Activated CD4-positive, alpha-beta T cell treated with anti-CD3 and anti-CD28 coated beads for 1 hour (primary cell): ENCODE measurements at regions not wholly inside any gene's neighbourhood (a gene's known extent, or its start where the extent isn't known, plus 50 kb on each side); places are given as distances from the start of the nearest gene placed in this dataset.

Experiments used
- DNase-seq: peaks from one replicate; pipeline ENCODE4 v3.0.0-alpha.2; 2020

DNA sequence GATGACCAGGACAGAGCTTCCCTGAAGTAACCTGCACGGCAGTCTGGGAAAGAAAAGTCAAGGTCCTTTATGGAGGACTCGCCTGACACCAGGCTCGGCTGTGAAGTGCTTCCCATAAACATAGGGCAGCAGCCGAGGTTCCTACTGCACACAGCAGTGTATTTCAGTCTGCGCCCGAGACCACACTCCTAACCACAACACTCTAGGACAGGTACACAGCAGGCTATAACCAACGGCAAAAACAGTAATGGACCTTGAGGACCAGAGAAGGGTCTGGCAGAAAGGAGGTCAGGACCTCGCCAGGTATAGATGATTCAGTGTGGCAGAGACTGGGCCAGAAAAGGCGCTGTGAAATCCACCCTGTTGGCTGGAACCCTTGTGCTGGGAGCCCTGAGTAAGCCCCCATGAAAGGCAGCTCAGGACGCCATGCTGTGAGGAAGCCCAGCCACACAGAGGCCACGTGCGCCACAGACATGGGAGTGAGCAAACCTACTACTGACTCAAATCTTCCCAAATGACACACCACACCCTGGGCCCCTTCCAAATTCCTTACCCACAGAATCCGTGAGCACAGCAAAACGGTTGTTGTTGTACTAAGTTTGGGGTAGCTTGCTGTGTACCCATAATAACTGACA is 129.6 kb upstream of the CST7 start:
- DNase-seq, result no peak

- no peak for DNase-seq
These were observed 128.7 kb upstream of the CST7 start for GRCh38 chr20:24820345-24820744.

DNA sequence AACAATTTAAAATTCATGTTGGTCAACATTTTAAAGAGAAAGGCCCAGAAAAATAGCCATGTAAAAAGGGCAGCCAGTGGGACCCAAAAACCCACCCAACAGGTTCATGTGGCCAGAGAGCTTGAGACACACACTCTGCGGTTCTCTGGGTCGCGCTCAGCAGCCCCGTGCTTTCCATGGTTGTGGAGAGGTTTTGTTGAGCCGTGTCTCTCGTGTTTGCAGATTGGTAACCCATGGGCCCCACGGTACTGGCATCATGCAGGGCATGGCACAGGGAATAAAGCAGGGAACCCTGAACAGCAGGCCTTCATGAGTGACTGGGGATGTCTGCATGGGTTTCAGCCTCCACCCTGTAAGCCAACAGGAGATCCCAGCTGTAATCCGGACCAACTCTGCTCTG is 127.7 kb upstream of the CST7 start:
- DNase-seq, result no peak

DNA sequence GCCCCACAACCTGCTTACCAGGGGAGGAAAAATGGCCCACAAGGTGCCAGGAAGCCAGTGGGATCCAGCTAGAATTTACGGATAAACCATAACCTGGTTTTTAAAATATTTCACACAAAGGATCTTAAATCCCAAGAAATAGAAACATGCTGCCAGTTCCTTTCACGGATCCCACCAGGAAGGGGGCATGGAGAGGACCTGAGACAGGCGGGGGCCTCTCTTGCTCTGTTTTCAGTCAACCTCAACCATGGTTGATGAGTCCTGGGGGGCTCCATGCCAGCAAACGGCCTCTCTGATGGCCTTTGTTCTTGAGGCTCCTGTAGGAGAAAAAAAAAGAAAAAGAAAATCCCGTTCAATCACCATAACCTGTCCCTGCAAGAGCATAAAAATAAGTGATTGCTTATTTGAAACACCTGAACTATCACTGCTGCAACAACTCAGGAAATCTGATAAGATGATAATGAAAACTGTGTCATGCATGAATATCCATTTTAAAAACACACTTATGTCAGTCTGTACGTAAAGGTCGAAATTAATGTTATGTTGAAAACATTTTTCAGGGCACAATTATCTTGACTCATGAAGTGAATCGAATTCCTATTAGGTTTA is 125.8 kb upstream of the CST7 start:
- DNase-seq, result no peak

DNA sequence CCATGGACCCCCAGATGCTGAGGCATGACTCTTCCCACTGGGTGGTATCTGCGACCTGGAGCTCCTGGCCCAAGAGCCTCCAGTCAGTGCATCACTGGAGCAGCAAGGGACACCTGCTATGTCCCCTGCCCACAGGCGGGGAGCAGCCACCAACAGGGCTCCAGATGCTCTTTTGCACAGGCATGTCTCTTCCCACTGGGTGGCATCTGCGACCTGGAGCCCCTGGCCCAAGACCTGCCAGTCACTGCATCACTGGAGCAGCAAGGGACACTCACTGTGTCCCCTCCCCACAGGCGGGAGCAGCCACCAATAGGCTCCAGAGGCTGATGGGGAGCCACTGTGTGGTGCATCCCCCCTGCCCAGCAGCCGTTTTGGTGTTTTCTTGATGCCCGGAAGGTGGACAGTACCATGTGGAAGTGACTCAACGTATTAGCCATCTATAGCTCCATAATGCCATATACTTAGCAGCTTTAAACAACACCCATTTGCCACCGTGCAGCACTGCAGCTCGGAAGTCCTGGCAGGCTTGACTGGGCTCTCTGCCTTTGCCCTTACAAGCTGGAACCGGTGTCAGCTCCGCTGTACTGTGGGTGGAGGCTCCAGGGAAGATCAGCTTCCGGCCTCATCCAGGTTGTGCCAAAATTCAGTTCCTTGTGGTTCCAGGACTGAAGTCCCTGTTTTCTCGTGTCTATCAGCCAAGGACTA is 124.9 kb upstream of the CST7 start:
- no peak for DNase-seq

- DNase-seq, result no peak
These were observed 123.5 kb upstream of the CST7 start for GRCh38 chr20:24825591-24825990.

DNA sequence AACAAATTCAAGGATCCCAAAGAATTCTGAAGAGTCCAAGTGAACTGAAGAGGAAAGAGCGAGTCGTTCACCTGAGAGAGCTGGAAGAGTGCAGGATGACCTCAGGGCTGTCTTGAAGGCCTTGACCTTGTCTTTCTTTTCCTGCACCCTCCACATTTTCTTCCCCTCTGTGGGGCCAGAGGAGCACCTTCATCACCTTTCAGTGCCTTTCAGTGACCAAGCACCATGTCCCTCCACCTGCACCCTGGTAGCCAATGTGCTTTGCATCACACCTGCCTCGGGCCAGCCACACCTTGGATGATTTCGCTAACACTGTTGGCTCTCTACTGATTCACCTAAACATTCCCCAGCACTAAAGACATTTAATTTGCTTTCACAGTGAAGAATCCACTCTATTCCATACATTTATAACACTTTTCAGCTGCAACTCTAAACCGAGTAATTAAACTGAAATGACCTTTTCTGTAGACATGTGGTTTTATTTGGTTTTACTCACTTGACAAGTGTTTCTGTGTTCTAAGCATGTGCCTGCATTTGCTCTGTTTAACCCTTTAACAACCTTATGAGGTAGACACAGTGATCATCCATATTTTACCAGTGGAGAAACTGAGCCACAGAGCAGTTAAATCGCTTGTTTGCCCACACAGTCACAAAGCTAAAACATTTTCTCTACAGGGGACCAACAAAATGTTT is 121.3 kb upstream of the CST7 start:
- no peak for DNase-seq

GRCh38 chr20:24828992-24829648 is 119.9 kb upstream of the CST7 start:
- no peak for DNase-seq

DNA sequence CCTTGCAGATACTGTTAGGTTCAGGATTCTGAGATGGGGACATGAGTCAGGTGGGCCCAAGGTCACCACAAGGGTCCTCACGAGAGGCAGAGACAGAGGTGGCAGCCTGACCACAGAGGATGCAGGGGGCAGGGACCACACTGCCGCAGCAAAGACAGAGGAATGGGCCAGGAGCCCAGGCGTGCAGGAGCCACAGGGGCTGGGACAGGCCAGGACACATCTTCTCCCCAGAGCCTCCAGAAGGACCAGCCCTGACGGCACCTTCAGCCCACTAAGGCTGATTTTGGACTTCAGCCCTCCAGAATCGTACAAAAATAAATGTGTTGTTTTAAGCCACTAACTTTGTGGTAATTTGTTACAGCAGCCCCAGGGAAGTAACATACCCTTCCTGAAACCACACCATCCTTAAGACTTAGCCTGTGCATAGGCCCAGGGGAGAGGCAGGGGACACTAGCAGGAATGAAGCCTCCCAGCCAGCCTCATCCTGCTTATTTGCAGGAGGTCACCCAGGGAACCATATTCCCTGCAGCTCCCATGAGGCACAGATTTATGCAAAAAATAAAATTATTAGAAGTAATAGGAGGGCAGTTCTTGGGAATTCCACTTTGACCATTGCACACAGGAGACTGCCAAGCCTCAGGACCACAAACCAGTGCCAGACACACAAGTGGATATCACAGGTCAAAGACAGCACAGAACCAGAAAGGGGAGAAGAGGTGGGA is 119.3 kb upstream of the CST7 start:
- DNase-seq, result no peak

DNA sequence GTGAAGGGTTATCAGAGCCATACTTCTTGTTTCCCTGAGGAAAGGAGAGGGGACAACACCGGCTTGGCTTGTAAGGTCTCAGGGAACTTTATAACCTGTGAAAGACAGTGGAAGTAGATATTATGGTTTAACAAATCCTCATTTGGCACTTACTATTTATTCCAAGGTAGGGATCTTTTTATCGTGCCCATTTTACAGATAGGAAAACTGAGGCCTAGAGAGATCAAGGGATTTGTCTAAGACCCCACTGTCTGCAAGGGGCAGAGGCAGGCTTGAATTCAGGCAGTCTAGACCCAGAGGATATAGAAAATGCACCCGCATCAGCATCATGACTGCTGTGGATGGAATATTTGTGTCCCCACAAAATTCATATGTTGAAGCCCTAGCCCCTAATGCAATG is 118.4 kb upstream of the CST7 start:
- DNase-seq, result no peak

DNA sequence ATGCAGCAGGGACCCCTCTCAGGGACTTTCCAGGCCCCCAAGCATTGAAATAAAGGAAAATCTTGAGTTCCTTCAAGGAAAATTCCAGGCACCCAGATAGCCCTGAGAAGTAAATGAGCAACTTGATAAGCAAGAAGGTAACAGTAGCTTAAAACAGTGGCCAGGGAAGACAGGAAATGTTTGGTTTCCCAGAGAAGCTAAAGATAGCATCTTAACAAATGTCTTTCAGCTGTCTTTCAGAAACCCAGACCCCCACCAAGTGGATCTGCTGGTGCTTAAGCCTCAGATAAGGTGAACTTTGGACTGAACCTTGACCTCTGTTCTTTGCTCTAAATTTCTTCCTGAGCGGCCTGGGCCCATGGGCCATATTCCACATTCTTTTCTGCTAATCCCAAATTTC is 117.8 kb upstream of the CST7 start:
- no peak for DNase-seq

- no peak for DNase-seq
These were observed 116.6 kb upstream of the CST7 start for GRCh38 chr20:24832518-24832917.

- no peak for DNase-seq
These were observed 115.5 kb upstream of the CST7 start for GRCh38 chr20:24833592-24833991.

DNA sequence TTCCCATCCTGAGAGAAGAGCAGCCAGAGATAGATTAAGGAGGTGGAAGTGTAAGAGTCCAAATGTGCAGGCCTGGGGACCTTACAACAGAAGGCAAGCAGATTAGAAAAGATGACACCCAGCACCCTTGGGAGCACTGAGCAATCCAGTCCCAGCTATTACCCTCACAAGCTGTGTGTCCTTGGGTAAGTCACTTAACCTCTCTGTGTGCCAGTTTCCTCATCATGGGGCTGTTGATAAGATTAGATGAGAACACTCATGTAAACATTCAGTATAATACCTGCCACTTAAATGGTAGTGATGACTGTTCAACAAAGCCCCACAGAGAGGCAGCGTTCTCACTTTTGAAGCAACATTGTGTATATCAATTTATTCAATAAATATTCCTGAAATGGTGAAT is 114.8 kb upstream of the CST7 start:
- DNase-seq, result no peak

GRCh38 chr20:24835195-24835594 is 113.9 kb upstream of the CST7 start:
- no peak for DNase-seq

DNA sequence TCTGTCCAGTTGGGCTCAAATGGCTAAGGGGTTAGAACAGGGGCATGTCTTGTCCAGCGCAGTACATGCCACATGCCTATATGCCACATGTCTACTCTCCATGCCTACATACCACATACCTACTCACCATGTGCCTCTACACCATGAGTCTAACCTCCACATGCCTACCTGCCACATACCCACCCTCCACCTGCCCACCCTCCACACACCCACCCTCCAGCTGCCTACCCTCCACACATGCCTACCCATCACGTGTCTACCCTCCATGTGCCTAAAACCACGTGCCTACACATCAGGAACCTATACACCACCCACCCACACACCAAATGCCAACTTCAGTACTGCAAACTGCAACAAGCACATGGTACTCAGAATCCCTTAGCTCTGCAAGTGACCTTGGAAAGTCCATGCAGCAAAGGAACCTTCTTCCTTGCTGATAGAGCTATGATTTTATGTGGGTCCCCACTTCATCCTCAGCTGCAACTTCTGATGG is 113.0 kb upstream of the CST7 start:
- no peak for DNase-seq

- no peak for DNase-seq
These were observed 112.3 kb upstream of the CST7 start for GRCh38 chr20:24836661-24837299.

GRCh38 chr20:24837781-24838450 is 111.2 kb upstream of the CST7 start:
- DNase-seq, result no peak

- no peak for DNase-seq
These were observed 110.2 kb upstream of the CST7 start for GRCh38 chr20:24838546-24839535.

DNA sequence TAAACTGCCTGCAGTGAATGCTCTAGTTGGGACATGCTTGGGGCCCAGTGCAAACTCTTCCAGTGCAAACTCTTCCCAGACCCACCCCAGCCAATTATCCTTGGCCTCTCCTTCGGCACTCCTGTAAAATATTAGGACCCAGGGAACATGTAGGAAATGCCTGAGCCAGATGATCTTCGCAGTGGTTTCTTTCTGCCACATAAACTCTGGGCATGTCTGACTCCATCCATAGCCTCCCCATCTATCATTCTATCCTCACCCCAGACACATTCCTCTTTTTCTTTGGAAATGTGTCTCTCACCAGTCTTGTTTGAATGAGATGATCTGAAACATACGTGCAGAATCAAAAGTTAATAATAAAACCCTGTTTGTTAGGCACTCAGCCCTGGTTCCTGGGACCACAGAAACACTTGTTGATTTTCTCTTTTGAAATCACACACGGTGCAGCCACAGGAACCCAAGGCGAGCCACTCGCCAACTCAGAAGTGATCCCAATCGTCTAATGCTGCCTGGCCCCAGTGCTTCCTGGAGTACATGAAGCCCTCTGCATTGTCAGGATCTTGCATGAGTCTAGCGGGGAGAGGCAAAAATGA is 108.9 kb upstream of the CST7 start:
- no peak for DNase-seq
